ENCODE measurements at regions not wholly inside any gene's neighbourhood (a gene's known extent, or its start where the extent isn't known, plus 50 kb on each side); places are given as distances from the start of the nearest gene placed in this dataset.

- TF ChIP-seq ZNF384 (IDR thresholded peaks at IDR 0.05): no peak
- TF ChIP-seq TARDBP (IDR thresholded peaks at IDR 0.05): no peak
- TF ChIP-seq ELF4 (IDR thresholded peaks at IDR 0.05): no peak
- TF ChIP-seq FOXM1 (IDR thresholded peaks at IDR 0.05; ENCODE audit: borderline replicate concordance): no peak
- TF ChIP-seq BHLHE40 (IDR thresholded peaks at IDR 0.05; ENCODE audit: borderline replicate concordance): no peak
- TF ChIP-seq FOXK2 (IDR thresholded peaks at IDR 0.05): no peak
- no peak for TF ChIP-seq NFRKB (IDR thresholded peaks at IDR 0.05)
- TF ChIP-seq HDGF (IDR thresholded peaks at IDR 0.05; ENCODE audit: borderline replicate concordance): no peak
- no peak for TF ChIP-seq ARNT (IDR thresholded peaks at IDR 0.05)
- ChIA-PET CTCF (no interaction called here), POLR2A (no interaction called here)
- DNase-seq (ENCODE audit: extremely low spot score): no peak
These were observed 948.0 kb upstream of the EPHA7 start for GRCh38 chr6:94367316-94367715.

GRCh38 chr6:94362061-94362864 is 942.9 kb upstream of the EPHA7 start:
- ChIA-PET CTCF (no interaction called here), POLR2A (no interaction called here)
- no peak for TF ChIP-seq ZNF384 (IDR thresholded peaks at IDR 0.05)
- TF ChIP-seq SUZ12 (IDR thresholded peaks at IDR 0.05): no peak
- no peak for TF ChIP-seq FOXM1 (IDR thresholded peaks at IDR 0.05; ENCODE audit: borderline replicate concordance)
- TF ChIP-seq SP1 (IDR thresholded peaks at IDR 0.05): no peak
- no peak for TF ChIP-seq HDGF (IDR thresholded peaks at IDR 0.05; ENCODE audit: borderline replicate concordance)
- TF ChIP-seq CTBP1 (IDR thresholded peaks at IDR 0.05; ENCODE audit: borderline replicate concordance): no peak
- TF ChIP-seq PKNOX1 (IDR thresholded peaks at IDR 0.05): no peak
- no peak for TF ChIP-seq FOXA1 (IDR thresholded peaks at IDR 0.05)
- no peak for TF ChIP-seq BHLHE40 (IDR thresholded peaks at IDR 0.05; ENCODE audit: borderline replicate concordance)
- no peak for TF ChIP-seq NFRKB (IDR thresholded peaks at IDR 0.05)

GRCh38 chr6:94361304-94362060 is 942.1 kb upstream of the EPHA7 start:
- DNase-seq (ENCODE audit: extremely low spot score): no peak
- ChIA-PET POLR2A (no interaction called here), CTCF (no interaction called here)

More at GRCh38 chr6:94362061-94362864, 942.9 kb upstream of the EPHA7 start:
- no peak for DNase-seq (ENCODE audit: extremely low spot score)

GRCh38 chr6:94357381-94357980 is 938.1 kb upstream of the EPHA7 start:
- ChIA-PET POLR2A (no interaction called here), CTCF (no interaction called here)
- no peak for DNase-seq (ENCODE audit: extremely low spot score)

More at GRCh38 chr6:94361304-94362060, 942.1 kb upstream of the EPHA7 start:
- TF ChIP-seq TARDBP (IDR thresholded peaks at IDR 0.05) (no peak), ARNT (IDR thresholded peaks at IDR 0.05) (no peak), SP1 (IDR thresholded peaks at IDR 0.05) (no peak), ZNF384 (IDR thresholded peaks at IDR 0.05) (no peak), BHLHE40 (IDR thresholded peaks at IDR 0.05; ENCODE audit: borderline replicate concordance) (no peak), L3MBTL2 (conservative IDR thresholded peaks at IDR 0.05) (no peak)

GRCh38 chr6:94350833-94351232 is 931.5 kb upstream of the EPHA7 start:
- TF ChIP-seq NFRKB (IDR thresholded peaks at IDR 0.05) (no peak), FOXM1 (IDR thresholded peaks at IDR 0.05; ENCODE audit: borderline replicate concordance) (no peak), L3MBTL2 (conservative IDR thresholded peaks at IDR 0.05) (no peak), BHLHE40 (IDR thresholded peaks at IDR 0.05; ENCODE audit: borderline replicate concordance) (no peak), PKNOX1 (IDR thresholded peaks at IDR 0.05) (no peak), ZNF384 (IDR thresholded peaks at IDR 0.05) (no peak), SP1 (IDR thresholded peaks at IDR 0.05) (no peak), LEF1 (IDR thresholded peaks at IDR 0.05; ENCODE audit: borderline replicate concordance) (no peak)
- DNase-seq (ENCODE audit: extremely low spot score): no peak
- ChIA-PET CTCF (no interaction called here), POLR2A (no interaction called here)

More at GRCh38 chr6:94357381-94357980, 938.1 kb upstream of the EPHA7 start:
- no peak for TF ChIP-seq NFRKB (IDR thresholded peaks at IDR 0.05)
- no peak for TF ChIP-seq L3MBTL2 (conservative IDR thresholded peaks at IDR 0.05)
- no peak for TF ChIP-seq FOXM1 (IDR thresholded peaks at IDR 0.05; ENCODE audit: borderline replicate concordance)
- no peak for TF ChIP-seq BHLHE40 (IDR thresholded peaks at IDR 0.05; ENCODE audit: borderline replicate concordance)
- no peak for TF ChIP-seq PKNOX1 (IDR thresholded peaks at IDR 0.05)
- TF ChIP-seq ARNT (IDR thresholded peaks at IDR 0.05): no peak
- TF ChIP-seq CTBP1 (IDR thresholded peaks at IDR 0.05; ENCODE audit: borderline replicate concordance): no peak
- no peak for TF ChIP-seq HDGF (IDR thresholded peaks at IDR 0.05; ENCODE audit: borderline replicate concordance)
- TF ChIP-seq FOXA1 (IDR thresholded peaks at IDR 0.05): no peak
- no peak for TF ChIP-seq SUZ12 (IDR thresholded peaks at IDR 0.05)
- TF ChIP-seq ELF4 (IDR thresholded peaks at IDR 0.05): no peak

- TF ChIP-seq CTBP1 (IDR thresholded peaks at IDR 0.05; ENCODE audit: borderline replicate concordance) (no peak), PKNOX1 (IDR thresholded peaks at IDR 0.05) (peak; percentile 17; the same call in 1 of the 2 replicates)
- DNase-seq (ENCODE audit: extremely low spot score): peak; percentile 15
- ChIA-PET CTCF (interaction anchor here (0.6 kb wide), 1 partner anchor 1575 kb away, joined by 3 read pairs; no protein-coding TSS in a partner anchor), POLR2A (no interaction called here)
These were observed 929.9 kb upstream of the EPHA7 start for GRCh38 chr6:94349227-94349626.
